ENCODE measurements at regions not wholly inside any gene's neighbourhood (a gene's known extent, or its start where the extent isn't known, plus 50 kb on each side); places are given as distances from the start of the nearest gene placed in this dataset.

GRCh38 chr1:17488995-17489767 is 49.7 kb upstream of the RCC2 start:
- no peak overlapping the region for H3K4me3 ChIP-seq (ENCODE audit: low read depth, low read length)
- peak; percentile 53 for DNase-seq (ENCODE audit: low read depth)

All from skeletal muscle cell (primary cell).